ENCODE measurements at regions not wholly inside any gene's neighbourhood (a gene's known extent, or its start where the extent isn't known, plus 50 kb on each side); places are given as distances from the start of the nearest gene placed in this dataset.
"Not testable (repeated sequence)": the region's sequence is repeated elsewhere in the genome, so short reads cannot be mapped to it uniquely, and the experiment has no call there.

- TF ChIP-seq CTCF (IDR thresholded peaks at IDR 0.05; ENCODE audit: low read depth, low read length), result no peak
Observed at GRCh38 chr15:39251413-39252133, 329.3 kb upstream of the THBS1 start.

GRCh38 chr15:39252134-39252470 is 328.8 kb upstream of the THBS1 start:
- TF ChIP-seq CTCF (IDR thresholded peaks at IDR 0.05; ENCODE audit: low read depth, low read length), result no peak
- no peak overlapping the region for H3K4me3 ChIP-seq (replicated peaks in 1 of 2; ENCODE audit: low read depth in 2 of 2, low read length in 2 of 2)
- DNase-seq (ENCODE audit: low read depth in 2 of 2), result no peak

More at GRCh38 chr15:39251413-39252133, 329.3 kb upstream of the THBS1 start:
- DNase-seq (ENCODE audit: low read depth in 2 of 2), result peak; percentile 33 to 66
- no peak overlapping the region for H3K4me3 ChIP-seq (replicated peaks in 1 of 2; ENCODE audit: low read depth in 2 of 2, low read length in 2 of 2)

- no peak for DNase-seq (ENCODE audit: low read depth in 2 of 2)
- no peak for TF ChIP-seq CTCF (IDR thresholded peaks at IDR 0.05; ENCODE audit: low read depth, low read length)
Observed at GRCh38 chr15:39253552-39253951, 327.3 kb upstream of the THBS1 start.

GRCh38 chr15:39254181-39254580 is 326.7 kb upstream of the THBS1 start:
- DNase-seq (ENCODE audit: low read depth in 2 of 2), result no peak
- TF ChIP-seq CTCF (IDR thresholded peaks at IDR 0.05; ENCODE audit: low read depth, low read length), result no peak

More at GRCh38 chr15:39253552-39253951, 327.3 kb upstream of the THBS1 start:
- no peak overlapping the region for H3K4me3 ChIP-seq (replicated peaks in 1 of 2; ENCODE audit: low read depth in 2 of 2, low read length in 2 of 2)

GRCh38 chr15:39255760-39256159 is 325.1 kb upstream of the THBS1 start:
- DNase-seq (ENCODE audit: low read depth in 2 of 2), result no peak
- H3K4me3 ChIP-seq (replicated peaks in 1 of 2; ENCODE audit: low read depth in 2 of 2, low read length in 2 of 2), result no peak overlapping the region
- no peak for TF ChIP-seq CTCF (IDR thresholded peaks at IDR 0.05; ENCODE audit: low read depth, low read length)

More at GRCh38 chr15:39254181-39254580, 326.7 kb upstream of the THBS1 start:
- no peak overlapping the region for H3K4me3 ChIP-seq (replicated peaks in 1 of 2; ENCODE audit: low read depth in 2 of 2, low read length in 2 of 2)

- TF ChIP-seq CTCF (IDR thresholded peaks at IDR 0.05; ENCODE audit: low read depth, low read length), result no peak
- DNase-seq (ENCODE audit: low read depth in 2 of 2), result no peak
- no peak overlapping the region for H3K4me3 ChIP-seq (replicated peaks in 1 of 2; ENCODE audit: low read depth in 2 of 2, low read length in 2 of 2)
Observed at GRCh38 chr15:39260391-39260790, 320.5 kb upstream of the THBS1 start.

GRCh38 chr15:39260791-39261190 is 320.1 kb upstream of the THBS1 start:
- no peak overlapping the region for H3K4me3 ChIP-seq (replicated peaks in 1 of 2; ENCODE audit: low read depth in 2 of 2, low read length in 2 of 2)
- no peak for DNase-seq (ENCODE audit: low read depth in 2 of 2)
- TF ChIP-seq CTCF (IDR thresholded peaks at IDR 0.05; ENCODE audit: low read depth, low read length), result no peak

GRCh38 chr15:39261397-39262183 is 319.3 kb upstream of the THBS1 start:
- H3K4me3 ChIP-seq (replicated peaks in 1 of 2; ENCODE audit: low read depth in 2 of 2, low read length in 2 of 2), result not testable (repeated sequence)
- peak in 1 of 2 donors; percentile 50 for DNase-seq (ENCODE audit: low read depth in 2 of 2)

GRCh38 chr15:39262995-39263772 is 317.7 kb upstream of the THBS1 start:
- H3K4me3 ChIP-seq (replicated peaks in 1 of 2; ENCODE audit: low read depth in 2 of 2, low read length in 2 of 2), result not testable (repeated sequence)
- DNase-seq (ENCODE audit: low read depth in 2 of 2), result peak in 1 of 2 donors; percentile 50

Data from cardiac fibroblast (primary cell).